Keratinocyte (primary cell): ENCODE measurements at regions not wholly inside any gene's neighbourhood (a gene's known extent, or its start where the extent isn't known, plus 50 kb on each side); places are given as distances from the start of the nearest gene placed in this dataset.

Source experiments
- DNase-seq: peaks from one replicate; pipeline ENCODE4 v3.0.0-alpha.2; 2011; ENCODE audit warnings: low read depth, missing footprints, low spot score
- FAIRE-seq: peaks from 2 replicates; lab custom pipeline; 2011; peaks lifted over from hg19 to GRCh38; lab: Jason Lieb, UNC
- H2AFZ ChIP-seq: 2 replicates; pipeline ENCODE4 v1.6.0; 2012; ENCODE audit warnings: low read length, control low read depth, inconsistent platforms; ENCODE audit not compliant: control insufficient read depth
- H3K27ac ChIP-seq: 2 replicates; pipeline ENCODE4 v1.5.1; 2011; ENCODE audit warnings: low read length; ENCODE audit not compliant: control insufficient read depth, insufficient read depth
- H3K27me3 ChIP-seq: 3 replicates; pipeline ENCODE4 v1.6.0; 2011; ENCODE audit warnings: low read length; ENCODE audit not compliant: control insufficient read depth, insufficient read depth; ENCODE audit errors: extremely low read depth
- H3K36me3 ChIP-seq, 2 experiments: 2 replicates in 1 of 2; 3 replicates in 1 of 2; pipeline ENCODE4 v1.5.1; 2011; ENCODE audit warnings: low read length in 2 of 2, mild to moderate bottlenecking in 1 of 2; ENCODE audit not compliant: control insufficient read depth in 2 of 2, insufficient read depth in 2 of 2; ENCODE audit errors: extremely low read depth in 1 of 2
- H3K4me1 ChIP-seq: 3 replicates; pipeline ENCODE4 v1.5.1; 2011; ENCODE audit warnings: low read length; ENCODE audit not compliant: control insufficient read depth, insufficient read depth; ENCODE audit errors: extremely low read depth
- H3K4me2 ChIP-seq: 3 replicates; pipeline ENCODE4 v1.6.0; 2011; ENCODE audit warnings: low read depth, low read length; ENCODE audit not compliant: control insufficient read depth, insufficient read depth; ENCODE audit errors: extremely low read depth
- H3K4me3 ChIP-seq, 3 experiments: fragments of 200-600 bp in 1 of 3; sonication (generic) in 1 of 3; 2 replicates in 2 of 3; 3 replicates in 1 of 3; pipeline ENCODE4 v1.5.1; 2011 to 2016; ENCODE audit warnings: low read length in 3 of 3, mild to moderate bottlenecking in 3 of 3, control low read depth in 2 of 3, inconsistent platforms in 1 of 3, low read depth in 1 of 3, mixed read lengths in 1 of 3, mixed run types in 1 of 3, moderate library complexity in 1 of 3; ENCODE audit not compliant: control insufficient read depth in 2 of 3, insufficient read depth in 2 of 3; ENCODE audit errors: extremely low read depth in 1 of 3
- H3K79me2 ChIP-seq: 2 replicates; pipeline ENCODE4 v1.6.0; 2012; ENCODE audit warnings: low read length; ENCODE audit not compliant: control insufficient read depth, insufficient read depth
- H3K9ac ChIP-seq: 3 replicates; pipeline ENCODE4 v1.6.0; 2011; ENCODE audit warnings: low read length; ENCODE audit not compliant: control insufficient read depth, insufficient read depth; ENCODE audit errors: extremely low read depth
- H3K9me1 ChIP-seq: 3 replicates; pipeline ENCODE4 v1.6.0; 2011; ENCODE audit warnings: low read length; ENCODE audit not compliant: control insufficient read depth, insufficient read depth; ENCODE audit errors: extremely low read depth
- H3K9me3 ChIP-seq: 2 replicates; pipeline ENCODE4 v1.5.1; 2012; ENCODE audit warnings: low read depth, low read length; ENCODE audit not compliant: control insufficient read depth
- H4K20me1 ChIP-seq: 3 replicates; pipeline ENCODE4 v1.6.0; 2011; ENCODE audit warnings: low read length; ENCODE audit not compliant: control insufficient read depth, insufficient read depth; ENCODE audit errors: extremely low read depth
- EZH2 ChIP-seq: IDR thresholded peaks from one replicate; pipeline ENCODE4 v1.6.1; 2012; ENCODE audit warnings: inconsistent platforms, mild to moderate bottlenecking, low read length, moderate library complexity
- dilution Hi-C: fragments of 300-500 bp; cut with MboI; formaldehyde crosslinking; loops from one replicate; pipeline ENCODE4 v1.7.0; 2020; ENCODE audit warnings: low sequenced_read_pairs; ENCODE audit not compliant: extremely low pct_ligation_motif_present
- TF ChIP-seq, protein P1 (sequence below), 3 experiments: IDR thresholded peaks in 1 of 3; conservative IDR thresholded peaks in 1 of 3; optimal IDR thresholded peaks in 1 of 3; 2 replicates in 2 of 3; 3 replicates in 1 of 3; pipeline versions ENCODE3 to v1.5.1; 2011; ENCODE audit warnings: low read length in 3 of 3, mild to moderate bottlenecking in 3 of 3, moderate library complexity in 2 of 3, control low read depth in 1 of 3, inconsistent platforms in 1 of 3; ENCODE audit not compliant: insufficient read depth in 2 of 3; ENCODE audit errors: extremely low read depth in 1 of 3

DNA sequence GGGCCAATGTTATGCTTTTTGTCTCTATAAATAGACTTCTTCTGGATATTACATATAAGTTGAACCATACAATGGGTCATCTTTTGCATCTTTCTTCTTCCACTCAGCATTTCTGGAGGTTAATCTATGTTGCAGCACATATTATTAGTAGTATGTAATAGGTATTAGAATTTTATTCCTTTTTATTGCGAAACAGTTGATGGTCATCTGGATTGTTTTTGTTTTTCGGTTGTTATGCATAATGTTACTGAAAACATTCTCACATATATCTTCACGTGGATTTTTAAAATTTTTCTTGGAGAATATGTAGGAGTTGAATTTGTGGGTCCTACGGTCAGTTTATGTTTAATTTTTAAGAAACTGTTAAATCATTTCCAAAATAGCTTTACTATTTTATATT is 466.8 kb downstream of the SLCO4C1 start:
- H3K9ac ChIP-seq, result no peak overlapping the region
- no peaks in the 10 kb centered on the region for H3K9me3 ChIP-seq
- DNase-seq (no peak), FAIRE-seq (no peak)
- no peak for TF ChIP-seq EZH2
- TF ChIP-seq, protein P1, sequence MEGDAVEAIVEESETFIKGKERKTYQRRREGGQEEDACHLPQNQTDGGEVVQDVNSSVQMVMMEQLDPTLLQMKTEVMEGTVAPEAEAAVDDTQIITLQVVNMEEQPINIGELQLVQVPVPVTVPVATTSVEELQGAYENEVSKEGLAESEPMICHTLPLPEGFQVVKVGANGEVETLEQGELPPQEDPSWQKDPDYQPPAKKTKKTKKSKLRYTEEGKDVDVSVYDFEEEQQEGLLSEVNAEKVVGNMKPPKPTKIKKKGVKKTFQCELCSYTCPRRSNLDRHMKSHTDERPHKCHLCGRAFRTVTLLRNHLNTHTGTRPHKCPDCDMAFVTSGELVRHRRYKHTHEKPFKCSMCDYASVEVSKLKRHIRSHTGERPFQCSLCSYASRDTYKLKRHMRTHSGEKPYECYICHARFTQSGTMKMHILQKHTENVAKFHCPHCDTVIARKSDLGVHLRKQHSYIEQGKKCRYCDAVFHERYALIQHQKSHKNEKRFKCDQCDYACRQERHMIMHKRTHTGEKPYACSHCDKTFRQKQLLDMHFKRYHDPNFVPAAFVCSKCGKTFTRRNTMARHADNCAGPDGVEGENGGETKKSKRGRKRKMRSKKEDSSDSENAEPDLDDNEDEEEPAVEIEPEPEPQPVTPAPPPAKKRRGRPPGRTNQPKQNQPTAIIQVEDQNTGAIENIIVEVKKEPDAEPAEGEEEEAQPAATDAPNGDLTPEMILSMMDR (optimal IDR thresholded peaks at IDR 0.05 in 1 of 3, IDR thresholded peaks at IDR 0.05 in 1 of 3, conservative IDR thresholded peaks at IDR 0.05 in 1 of 3; ENCODE audit: extremely low read depth in 1 of 3, insufficient read depth in 2 of 3, low read length in 3 of 3), result no peak
- H3K27ac ChIP-seq, result no peak overlapping the region
- H3K79me2 ChIP-seq, result no peaks in the 10 kb centered on the region
- dilution Hi-C loops, result no loop called here
- no peaks in the 10 kb centered on the region for H4K20me1 ChIP-seq
- H3K27me3 ChIP-seq, result no peaks in the 10 kb centered on the region
- no peak overlapping the region for H3K4me3 ChIP-seq
- no peak overlapping the region for H3K4me2 ChIP-seq
- no peaks in the 10 kb centered on the region for H3K9me1 ChIP-seq
- H3K36me3 ChIP-seq, result no peaks in the 10 kb centered on the region
- no peaks in the 10 kb centered on the region for H3K4me1 ChIP-seq
- H2AFZ ChIP-seq, result no peak overlapping the region

DNA sequence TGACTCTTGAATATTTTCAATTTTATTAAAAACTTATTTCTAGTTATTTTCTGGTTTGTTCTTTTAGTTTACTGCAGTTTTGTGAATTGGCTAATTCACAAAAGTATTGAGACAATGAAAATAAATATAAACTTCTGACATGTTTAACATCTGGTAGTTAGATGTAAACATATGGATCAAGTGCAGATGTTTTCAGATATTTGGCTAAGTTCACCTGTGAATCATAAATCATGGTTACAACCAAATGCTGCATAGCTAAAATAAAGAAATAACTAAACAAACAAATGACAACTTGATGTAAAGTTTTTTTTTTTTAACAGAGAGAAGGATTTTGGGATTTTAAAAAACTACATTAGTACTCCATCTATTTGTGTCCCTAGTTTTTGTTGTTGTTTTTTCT is 484.6 kb downstream of the SLCO4C1 start:
- H3K9me3 ChIP-seq, result no peaks in the 10 kb centered on the region
- no peak overlapping the region for H2AFZ ChIP-seq
- no peaks in the 10 kb centered on the region for H3K27me3 ChIP-seq
- H3K36me3 ChIP-seq, result no peaks in the 10 kb centered on the region
- H3K9ac ChIP-seq, result no peak overlapping the region
- DNase-seq (no peak), FAIRE-seq (no peak)
- no peak overlapping the region for H3K4me3 ChIP-seq
- no peak overlapping the region for H3K4me2 ChIP-seq
- no peaks in the 10 kb centered on the region for H3K4me1 ChIP-seq
- TF ChIP-seq, protein P1 (optimal IDR thresholded peaks at IDR 0.05 in 1 of 3, IDR thresholded peaks at IDR 0.05 in 1 of 3, conservative IDR thresholded peaks at IDR 0.05 in 1 of 3; ENCODE audit: extremely low read depth in 1 of 3, insufficient read depth in 2 of 3, low read length in 3 of 3), result no peak
- TF ChIP-seq EZH2, result no peak
- H4K20me1 ChIP-seq, result no peaks in the 10 kb centered on the region
- dilution Hi-C loops, result no loop called here
- no peaks in the 10 kb centered on the region for H3K79me2 ChIP-seq
- no peak overlapping the region for H3K27ac ChIP-seq
- no peaks in the 10 kb centered on the region for H3K9me1 ChIP-seq
